HG03175 (cell line): ENCODE measurements at regions not wholly inside any gene's neighbourhood (a gene's known extent, or its start where the extent isn't known, plus 50 kb on each side); places are given as distances from the start of the nearest gene placed in this dataset.
"Not testable (repeated sequence)": the region's sequence is repeated elsewhere in the genome, so short reads cannot be mapped to it uniquely, and the experiment has no call there.

Experiments
- ATAC-seq: cut with Tn5 transposase; IDR thresholded peaks from one replicate; pipeline ENCODE4 v1.9.1; 2021; ENCODE audit warnings: mild to moderate bottlenecking, moderate library complexity; ENCODE audit not compliant: unreplicated experiment

- ATAC-seq: no peak
These were observed 490.0 kb upstream of the TBL1XR1 start for GRCh38 chr3:177687291-177687690.

- ATAC-seq: no peak
These were observed 490.9 kb upstream of the TBL1XR1 start for GRCh38 chr3:177688152-177688551.

- no peak for ATAC-seq
These were observed 491.8 kb upstream of the TBL1XR1 start for GRCh38 chr3:177689077-177689476.

- no peak for ATAC-seq
These were observed 492.6 kb upstream of the TBL1XR1 start for GRCh38 chr3:177689869-177690268.

- no peak for ATAC-seq
These were observed 493.0 kb upstream of the TBL1XR1 start for GRCh38 chr3:177690306-177690705.

- ATAC-seq: no peak
These were observed 495.2 kb upstream of the TBL1XR1 start for GRCh38 chr3:177692304-177692975.

- ATAC-seq: no peak
These were observed 496.5 kb upstream of the TBL1XR1 start for GRCh38 chr3:177693616-177694264.

- ATAC-seq: peak; percentile 58
These were observed 497.0 kb upstream of the TBL1XR1 start for GRCh38 chr3:177694316-177694715.

- ATAC-seq: no peak
These were observed 497.7 kb upstream of the TBL1XR1 start for GRCh38 chr3:177694951-177695350.

- ATAC-seq: no peak
These were observed 502.8 kb upstream of the TBL1XR1 start for GRCh38 chr3:177700117-177700516.

- no peak for ATAC-seq
These were observed 506.5 kb upstream of the TBL1XR1 start for GRCh38 chr3:177703788-177704187.

- ATAC-seq: no peak
These were observed 508.9 kb upstream of the TBL1XR1 start for GRCh38 chr3:177705976-177706823.

GRCh38 chr3:177709470-177709869 lies 512.2 kb upstream of the TBL1XR1 start:
- not testable (repeated sequence) for ATAC-seq

GRCh38 chr3:177710506-177710905 lies 513.2 kb upstream of the TBL1XR1 start:
- no peak for ATAC-seq

GRCh38 chr3:177711637-177712036 lies 514.4 kb upstream of the TBL1XR1 start:
- ATAC-seq: no peak

GRCh38 chr3:177713928-177714900 lies 516.9 kb upstream of the TBL1XR1 start:
- ATAC-seq: no peak

GRCh38 chr3:177714945-177715344 lies 517.7 kb upstream of the TBL1XR1 start:
- no peak for ATAC-seq

- ATAC-seq: no peak
These were observed 518.7 kb upstream of the TBL1XR1 start for GRCh38 chr3:177715980-177716379.

GRCh38 chr3:177720927-177721326 lies 523.6 kb upstream of the TBL1XR1 start:
- ATAC-seq: not testable (repeated sequence)
